COLO668 (cell line): ENCODE measurements at regions not wholly inside any gene's neighbourhood (a gene's known extent, or its start where the extent isn't known, plus 50 kb on each side); places are given as distances from the start of the nearest gene placed in this dataset.
A peak's percentile ranks its signal among the peaks of the same experiment; 100 is the strongest.

ENCODE experiments used
- DNase-seq: peaks from one replicate; lab custom pipeline; 2025; ENCODE audit not compliant: unreplicated experiment; lab: John Stamatoyannopoulos, UW

- DNase-seq, result no peak
These were observed 839.6 kb downstream of the TSN start for GRCh38 chr2:122595065-122595464.

DNA sequence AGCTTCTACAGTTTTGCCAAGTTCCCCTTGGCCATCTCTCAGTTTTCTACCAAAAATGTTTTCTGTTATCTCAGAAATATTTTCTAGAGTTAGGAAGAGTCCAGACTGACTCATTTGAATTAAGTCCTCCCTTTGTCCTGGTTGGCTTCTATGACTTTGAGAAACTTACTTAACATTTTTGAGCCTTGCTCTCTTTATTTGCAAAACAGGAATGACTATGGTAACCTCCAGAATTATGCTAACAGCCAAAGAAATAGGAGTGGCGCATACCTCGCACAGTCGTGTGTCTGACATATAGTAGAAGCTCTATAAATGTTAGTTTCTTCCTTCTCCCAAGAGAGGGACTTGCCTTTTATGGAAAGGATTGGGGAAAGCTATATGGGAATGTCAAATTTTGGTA, 841.1 kb downstream of the TSN start:
- DNase-seq, result no peak

DNA sequence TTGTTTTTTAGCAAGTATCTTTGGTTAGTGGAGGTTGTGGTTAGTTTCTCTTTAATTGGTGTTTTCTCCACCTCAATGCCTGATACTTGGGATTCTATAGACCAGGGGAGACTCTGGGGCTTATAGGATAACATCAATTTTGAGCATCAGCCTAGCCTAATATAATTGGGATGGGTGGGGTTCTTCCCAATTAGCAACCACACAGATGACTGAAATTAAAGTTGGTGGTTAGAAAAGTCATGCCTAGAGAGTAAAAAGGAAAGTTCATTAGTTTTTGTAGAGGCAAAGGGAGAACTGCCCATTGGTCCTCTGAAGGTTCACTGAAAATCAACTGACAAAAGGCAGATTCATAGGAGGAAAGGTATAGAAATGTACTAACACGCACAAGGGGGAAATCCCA, 843.3 kb downstream of the TSN start:
- no peak for DNase-seq

- no peak for DNase-seq
These were observed 855.6 kb downstream of the TSN start for GRCh38 chr2:122610948-122611609.

DNA sequence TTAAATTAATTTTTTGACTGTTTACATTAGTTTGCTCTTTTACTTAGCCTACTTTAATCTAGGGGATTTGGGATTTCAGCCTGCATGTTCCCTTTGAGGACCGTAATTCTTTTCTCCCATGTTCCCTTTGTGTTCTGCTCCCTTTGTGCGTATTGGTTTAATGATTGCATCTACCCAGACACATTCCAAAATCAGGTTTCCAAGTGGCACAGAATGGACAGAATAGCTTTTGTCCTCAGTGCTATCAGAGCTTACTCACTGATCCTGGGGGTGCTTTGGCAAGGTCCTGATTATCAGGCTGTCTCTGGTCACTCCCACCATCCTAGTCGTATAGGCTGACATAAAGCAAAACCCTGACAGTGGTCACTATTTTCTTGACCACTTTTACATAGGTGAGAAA, 867.5 kb downstream of the TSN start:
- DNase-seq, result no peak

DNA sequence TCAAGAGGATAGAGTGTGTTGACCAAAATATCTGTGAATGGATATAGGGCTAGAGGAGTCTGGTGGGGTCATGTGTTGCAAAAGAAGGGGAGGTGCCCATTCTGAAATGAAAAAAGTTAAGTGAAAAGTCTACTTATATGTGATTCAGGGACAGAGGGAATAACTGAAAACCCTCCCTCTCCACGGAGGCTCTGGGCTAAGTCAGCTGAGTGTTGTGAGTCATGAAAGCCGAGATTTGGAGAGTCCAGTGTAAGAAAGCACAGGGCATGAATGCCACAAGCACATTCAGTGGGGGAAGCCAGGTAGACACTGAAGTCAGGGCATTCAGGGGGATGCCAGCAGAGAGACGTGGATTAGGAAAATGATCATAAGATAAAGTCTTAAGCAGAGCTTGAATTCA, 871.9 kb downstream of the TSN start:
- DNase-seq, result no peak

- no peak for DNase-seq
These were observed 878.8 kb downstream of the TSN start for GRCh38 chr2:122634256-122634655.

DNA sequence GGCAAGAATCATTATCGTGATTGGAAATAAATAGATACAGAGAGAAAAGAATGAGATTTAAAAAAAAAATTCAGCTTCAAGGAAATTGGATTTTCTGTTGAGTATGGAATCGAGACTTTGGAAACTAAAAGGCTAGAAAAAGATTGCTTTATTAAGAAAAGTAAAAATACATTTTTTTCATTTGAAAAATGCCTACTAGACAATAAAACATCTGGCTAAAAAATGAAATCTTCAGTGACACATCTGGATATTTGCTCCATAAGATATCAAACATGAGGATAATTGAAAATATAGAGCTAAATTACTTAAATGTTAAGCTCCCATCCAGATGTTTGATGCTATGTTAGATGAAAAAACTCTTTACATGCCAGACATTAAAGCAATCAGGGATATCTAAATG, 879.5 kb downstream of the TSN start:
- no peak for DNase-seq

GRCh38 chr2:122635686-122636085, 880.2 kb downstream of the TSN start:
- DNase-seq, result no peak

DNA sequence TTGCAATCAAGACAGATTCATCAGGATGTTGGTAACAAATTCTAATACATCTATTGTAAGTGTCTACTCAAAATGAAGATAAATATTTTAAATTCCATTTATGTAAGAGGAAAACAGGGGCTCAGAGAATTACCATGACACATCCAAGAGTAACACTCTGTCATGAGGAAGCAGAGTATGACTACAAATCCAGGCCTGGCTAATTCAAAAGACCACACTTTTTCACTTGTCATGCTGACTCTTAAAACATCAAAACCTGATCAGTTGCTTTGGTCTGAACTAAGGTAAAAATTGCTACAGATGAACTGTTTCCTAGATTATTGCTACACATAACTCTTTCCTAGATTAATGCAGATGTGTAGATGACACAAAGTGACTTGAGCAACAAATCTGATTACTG, 880.6 kb downstream of the TSN start:
- DNase-seq, result no peak

GRCh38 chr2:122639176-122639575, 883.7 kb downstream of the TSN start:
- DNase-seq, result no peak

GRCh38 chr2:122639711-122640110, 884.3 kb downstream of the TSN start:
- no peak for DNase-seq

- DNase-seq, result peak; percentile 85
These were observed 888.4 kb downstream of the TSN start for GRCh38 chr2:122643725-122644329.

DNA sequence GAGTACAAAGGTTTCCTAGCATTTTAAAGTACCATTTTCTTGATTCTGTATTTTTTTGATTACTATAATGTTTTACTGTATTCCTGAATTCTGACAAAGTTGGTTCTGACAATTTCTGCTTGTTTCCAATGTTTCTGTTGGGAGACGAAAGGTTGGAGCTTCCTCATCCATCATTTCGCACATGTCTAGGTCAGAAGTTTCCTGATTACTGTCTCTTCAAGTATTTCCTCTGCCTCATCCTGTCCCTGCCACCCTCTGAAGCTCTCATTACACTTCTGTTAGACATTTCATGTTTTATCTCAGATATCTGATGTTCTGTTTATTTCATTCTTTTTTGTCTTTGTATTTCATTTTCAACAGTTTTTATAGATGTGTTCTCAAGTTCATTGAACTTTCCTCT, 895.8 kb downstream of the TSN start:
- DNase-seq, result no peak

GRCh38 chr2:122651780-122652179, 896.3 kb downstream of the TSN start:
- no peak for DNase-seq

DNA sequence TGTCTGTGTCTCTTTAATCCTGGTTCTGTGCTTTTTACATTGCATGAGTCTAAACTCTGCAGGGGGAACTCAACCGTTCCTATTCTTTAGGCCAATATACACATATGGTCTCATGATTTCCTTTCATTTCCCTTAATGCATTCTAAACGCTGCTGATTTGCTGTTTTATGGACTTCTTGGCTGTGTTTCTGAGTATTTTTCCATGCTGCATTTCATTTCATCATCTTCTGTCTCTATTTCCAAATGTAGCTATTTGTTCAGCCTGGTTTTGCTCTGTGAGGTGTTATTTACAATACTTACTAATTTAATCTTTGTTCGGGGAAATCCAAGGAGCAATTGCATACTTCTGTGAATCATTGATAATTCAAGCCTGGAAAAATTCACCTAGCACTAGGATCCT, 897.2 kb downstream of the TSN start:
- DNase-seq, result no peak

GRCh38 chr2:122656403-122656802, 901.0 kb downstream of the TSN start:
- no peak for DNase-seq

GRCh38 chr2:122660786-122661634, 905.6 kb downstream of the TSN start:
- peak; percentile 78 for DNase-seq

DNA sequence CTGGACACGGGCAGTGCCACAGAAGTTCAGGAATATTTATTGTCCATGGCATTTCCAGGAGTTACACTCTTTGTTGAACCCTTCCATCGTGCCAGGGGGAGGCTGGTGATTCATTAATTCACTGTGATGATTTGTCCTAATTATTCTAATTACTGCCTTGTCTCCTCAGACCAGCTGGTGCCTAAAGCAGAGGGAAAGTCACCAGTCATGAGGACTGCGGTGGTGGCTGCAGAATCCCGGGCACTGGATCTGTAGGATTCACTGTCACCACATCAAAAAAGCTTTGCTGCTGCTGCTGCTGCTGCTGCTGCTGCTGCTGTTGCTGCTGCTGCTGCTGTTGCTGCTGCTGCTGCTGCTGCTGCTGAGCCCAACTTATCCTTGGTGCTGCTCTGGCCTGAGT, 908.2 kb downstream of the TSN start:
- DNase-seq, result no peak

GRCh38 chr2:122669627-122670026, 914.2 kb downstream of the TSN start:
- DNase-seq, result no peak

GRCh38 chr2:122670897-122671296, 915.4 kb downstream of the TSN start:
- peak; percentile 27 for DNase-seq

DNA sequence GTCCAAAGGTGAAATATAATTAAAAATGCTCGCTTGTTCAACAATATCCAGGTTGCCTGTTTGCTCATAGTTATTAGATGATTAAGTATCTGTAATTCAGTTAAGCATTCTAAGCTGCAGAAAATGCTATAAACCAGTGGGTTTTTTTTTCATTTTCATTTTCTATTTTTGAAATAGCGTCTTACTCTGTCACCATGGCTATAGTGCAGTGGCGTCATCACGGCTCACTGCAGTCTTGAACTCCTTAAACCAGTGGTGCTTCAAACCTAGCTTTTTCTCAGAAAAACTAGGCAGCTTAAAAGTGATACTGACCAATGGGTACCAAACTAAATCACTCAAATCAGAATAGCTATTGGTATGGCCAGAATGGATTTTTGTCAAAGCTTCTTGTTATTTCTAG, 925.2 kb downstream of the TSN start:
- DNase-seq, result no peak
